Hepatocyte (in vitro differentiated cells): ENCODE measurements at regions not wholly inside any gene's neighbourhood (a gene's known extent, or its start where the extent isn't known, plus 50 kb on each side); places are given as distances from the start of the nearest gene placed in this dataset.

Experiments
- DNase-seq: peaks from one replicate; pipeline ENCODE4 v3.0.0-alpha.2; 2016; ENCODE audit warnings: low spot score
- H2AFZ ChIP-seq: fragments of 200-600 bp; sonication (generic); 2 replicates; pipeline ENCODE4 v1.6.0; 2016; ENCODE audit warnings: antibody characterized with exemption, mild to moderate bottlenecking
- H3K27ac ChIP-seq: fragments of 200-600 bp; sonication (generic); 2 replicates; pipeline ENCODE4 v1.5.1; 2016; ENCODE audit warnings: mild to moderate bottlenecking
- H3K27me3 ChIP-seq: fragments of 200-600 bp; sonication (generic); 2 replicates; pipeline ENCODE4 v1.6.1; 2016
- H3K36me3 ChIP-seq: fragments of 200-600 bp; sonication (generic); replicated peaks from 2 replicates; pipeline ENCODE4 v1.5.1; 2016; ENCODE audit warnings: low read depth; ENCODE audit not compliant: insufficient read depth
- H3K4me1 ChIP-seq: fragments of 200-600 bp; sonication (generic); 2 replicates; pipeline ENCODE4 v1.5.1; 2016; ENCODE audit warnings: mild to moderate bottlenecking, moderate library complexity; ENCODE audit not compliant: insufficient read depth
- H3K4me2 ChIP-seq: fragments of 200-600 bp; sonication (generic); 2 replicates; pipeline ENCODE4 v1.6.0; 2016
- H3K4me3 ChIP-seq: fragments of 200-600 bp; sonication (generic); 2 replicates; pipeline ENCODE4 v1.5.1; 2016; ENCODE audit warnings: mild to moderate bottlenecking
- H3K79me2 ChIP-seq: fragments of 200-600 bp; sonication (generic); 2 replicates; pipeline ENCODE4 v1.6.0; 2017; ENCODE audit warnings: mild to moderate bottlenecking
- H3K9me2 ChIP-seq: fragments of 200-600 bp; sonication (generic); replicated peaks from 2 replicates; pipeline ENCODE4 v1.6.0; 2017; ENCODE audit warnings: mild to moderate bottlenecking; ENCODE audit not compliant: insufficient read depth
- H3K9me3 ChIP-seq: fragments of 200-600 bp; sonication (generic); 2 replicates; pipeline ENCODE4 v1.5.1; 2016; ENCODE audit warnings: low read depth, mild to moderate bottlenecking
- H4K20me1 ChIP-seq: fragments of 200-600 bp; sonication (generic); 2 replicates; pipeline ENCODE4 v1.6.0; 2016; ENCODE audit warnings: mild to moderate bottlenecking; ENCODE audit not compliant: insufficient read depth, poor library complexity, severe bottlenecking
- EZH2 ChIP-seq: fragments of 200-600 bp; sonication (generic); IDR thresholded peaks from 2 replicates; pipeline ENCODE4 v1.6.1; 2016; ENCODE audit warnings: antibody characterized with exemption, mild to moderate bottlenecking, borderline replicate concordance
- EZH2phosphoT487 ChIP-seq: fragments of 200-600 bp; sonication (generic); IDR thresholded peaks from one replicate; pipeline ENCODE4 v1.6.1; 2018; ENCODE audit warnings: antibody characterized with exemption, mild to moderate bottlenecking, low read depth, moderate library complexity; ENCODE audit not compliant: unreplicated experiment, severe bottlenecking
- WGBS: methylation state at CpG from one replicate; pipeline ENCODE4 v1.1.6; 2016; ENCODE audit warnings: low lambda C conversion rate; ENCODE audit errors: missing lambda C conversion rate; 5-methylcytosine and 5-hydroxymethylcytosine counted together
- TF ChIP-seq, protein P1 (sequence below): fragments of 200-600 bp; sonication (generic); IDR thresholded peaks from 2 replicates; pipeline ENCODE4 v1.5.1; 2016; ENCODE audit warnings: antibody characterized with exemption, mild to moderate bottlenecking; ENCODE audit not compliant: poor library complexity

DNA sequence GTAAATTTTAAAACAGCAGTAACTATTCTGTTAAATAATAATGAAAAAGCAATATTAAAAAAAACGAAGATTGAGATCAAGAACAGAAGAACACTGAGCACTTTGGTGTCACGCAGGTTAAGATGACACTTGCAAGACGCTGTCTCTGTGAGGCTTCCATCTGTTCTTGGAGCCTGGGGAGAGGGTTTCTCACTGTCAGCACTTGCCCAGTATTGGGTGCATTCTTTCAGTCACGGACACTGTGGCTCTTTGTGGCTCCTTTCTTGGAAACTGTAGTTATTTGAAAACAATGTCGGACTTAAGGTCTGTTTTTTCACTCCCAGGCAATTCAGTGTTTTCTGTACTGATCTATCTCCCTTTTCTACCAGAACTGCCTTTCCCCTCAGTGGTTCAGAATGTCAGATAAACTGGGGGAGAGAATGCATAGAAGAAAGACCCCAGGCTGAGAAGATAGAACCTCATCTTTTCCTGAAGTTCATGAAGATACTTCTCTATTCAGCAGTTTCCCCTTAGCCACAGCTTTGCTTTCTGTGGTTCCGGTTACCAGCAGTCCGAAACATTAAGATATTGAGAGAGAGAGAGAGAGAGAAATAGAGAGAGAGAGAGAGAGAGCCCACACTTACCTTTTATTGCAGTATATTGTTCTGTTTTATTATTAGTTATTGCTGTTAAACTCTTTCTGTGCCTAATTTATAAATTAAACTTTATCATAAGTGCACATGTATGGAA, 283.3 kb downstream of the DCDC2C start:
- no peak for DNase-seq
- Histone ChIP-seq H3K36me3 (no peaks in the 10 kb centered on the region), H3K79me2 (no peaks in the 10 kb centered on the region), H3K4me1 (no peaks in the 10 kb centered on the region), H2AFZ (no peak overlapping the region), H3K27me3 (no peaks in the 10 kb centered on the region), H3K4me2 (no peak overlapping the region), H3K27ac (no peak overlapping the region), H4K20me1 (no peaks in the 10 kb centered on the region), H3K9me2 (no peaks in the 10 kb centered on the region), H3K4me3 (no peak overlapping the region), H3K9me3 (no peaks in the 10 kb centered on the region)
- TF ChIP-seq EZH2phosphoT487 = no peak
- TF ChIP-seq EZH2 = no peak
- TF ChIP-seq, protein P1, sequence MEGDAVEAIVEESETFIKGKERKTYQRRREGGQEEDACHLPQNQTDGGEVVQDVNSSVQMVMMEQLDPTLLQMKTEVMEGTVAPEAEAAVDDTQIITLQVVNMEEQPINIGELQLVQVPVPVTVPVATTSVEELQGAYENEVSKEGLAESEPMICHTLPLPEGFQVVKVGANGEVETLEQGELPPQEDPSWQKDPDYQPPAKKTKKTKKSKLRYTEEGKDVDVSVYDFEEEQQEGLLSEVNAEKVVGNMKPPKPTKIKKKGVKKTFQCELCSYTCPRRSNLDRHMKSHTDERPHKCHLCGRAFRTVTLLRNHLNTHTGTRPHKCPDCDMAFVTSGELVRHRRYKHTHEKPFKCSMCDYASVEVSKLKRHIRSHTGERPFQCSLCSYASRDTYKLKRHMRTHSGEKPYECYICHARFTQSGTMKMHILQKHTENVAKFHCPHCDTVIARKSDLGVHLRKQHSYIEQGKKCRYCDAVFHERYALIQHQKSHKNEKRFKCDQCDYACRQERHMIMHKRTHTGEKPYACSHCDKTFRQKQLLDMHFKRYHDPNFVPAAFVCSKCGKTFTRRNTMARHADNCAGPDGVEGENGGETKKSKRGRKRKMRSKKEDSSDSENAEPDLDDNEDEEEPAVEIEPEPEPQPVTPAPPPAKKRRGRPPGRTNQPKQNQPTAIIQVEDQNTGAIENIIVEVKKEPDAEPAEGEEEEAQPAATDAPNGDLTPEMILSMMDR = no peak
- 78% methylated on average over 7 of the region's 7 CpGs for WGBS

- WGBS = 94% methylated on average over 22 of the region's 22 CpGs
- no peak overlapping the region for H3K27ac ChIP-seq
- H2AFZ ChIP-seq = no peak overlapping the region
- no peak for TF ChIP-seq EZH2
- TF ChIP-seq, protein P1 = no peak
- no peak for TF ChIP-seq EZH2phosphoT487
- DNase-seq = no peak
- no peak overlapping the region for H3K4me2 ChIP-seq
- no peaks in the 10 kb centered on the region for H4K20me1 ChIP-seq
- no peaks in the 10 kb centered on the region for H3K27me3 ChIP-seq
- H3K4me3 ChIP-seq = no peak overlapping the region
- no peaks in the 10 kb centered on the region for H3K9me3 ChIP-seq
- no peaks in the 10 kb centered on the region for H3K4me1 ChIP-seq
- no peaks in the 10 kb centered on the region for H3K79me2 ChIP-seq
- H3K9me2 ChIP-seq = no peaks in the 10 kb centered on the region
- no peaks in the 10 kb centered on the region for H3K36me3 ChIP-seq
These were observed 299.5 kb downstream of the DCDC2C start for GRCh38 chr2:4002841-4003403.

DNA sequence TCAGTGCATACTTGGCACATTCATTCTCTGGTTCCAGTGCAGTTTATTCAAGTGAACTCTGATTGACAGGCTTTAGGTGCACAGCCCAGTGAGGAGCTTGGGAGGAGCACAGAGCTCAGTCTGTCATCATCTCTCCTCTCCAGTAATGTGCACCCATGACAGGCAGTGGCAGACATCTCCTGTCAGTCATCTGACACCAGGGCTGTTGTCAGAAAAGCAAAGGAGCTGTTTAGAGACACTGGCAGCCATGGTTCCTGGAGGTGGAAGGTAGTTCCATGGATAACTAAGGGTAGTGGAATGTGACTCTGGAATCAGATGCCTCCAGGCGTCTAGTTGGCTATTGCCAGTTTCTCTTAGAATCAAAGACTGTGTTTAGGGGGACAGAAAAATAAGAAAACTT, 308.8 kb downstream of the DCDC2C start:
- Histone ChIP-seq H3K27me3 (no peaks in the 10 kb centered on the region), H3K9me2 (no peaks in the 10 kb centered on the region), H3K27ac (no peak overlapping the region), H4K20me1 (no peaks in the 10 kb centered on the region), H3K79me2 (no peaks in the 10 kb centered on the region), H3K4me1 (no peaks in the 10 kb centered on the region), H3K9me3 (no peaks in the 10 kb centered on the region), H3K4me3 (no peak overlapping the region), H2AFZ (no peak overlapping the region), H3K36me3 (no peaks in the 10 kb centered on the region), H3K4me2 (no peak overlapping the region)
- TF ChIP-seq, protein P1 = no peak
- TF ChIP-seq EZH2 = no peak
- TF ChIP-seq EZH2phosphoT487 = no peak
- 77% methylated on average over 1 of the region's 1 CpG for WGBS
- DNase-seq = no peak
